Endothelial cell of umbilical vein (primary cell): ENCODE measurements at regions not wholly inside any gene's neighbourhood (a gene's known extent, or its start where the extent isn't known, plus 50 kb on each side); places are given as distances from the start of the nearest gene placed in this dataset.

ENCODE experiments used
- BruUV-seq: library from RNA; stranded (reverse); fragments of 400-500 nt; replicated peaks from 2 replicates; lab custom pipeline; 2021; lab: Mats Ljungman, UMichigan
- CTCF ChIA-PET: fragments of 300-600, 350-600 bp; sonication (Branson Sonifier 250); formaldehyde crosslinking; loops from one replicate; lab custom pipeline; 2021; ENCODE audit warnings: antibody characterized with exemption, inconsistent platforms; lab: Charles Lee
- POLR2A ChIA-PET: fragments of 300-600, 350-600 bp; sonication (Branson Sonifier 250); formaldehyde crosslinking; loops from one replicate; lab custom pipeline; 2021; ENCODE audit warnings: antibody characterized with exemption, inconsistent platforms; lab: Charles Lee
- DNase-seq: peaks from one replicate; pipeline ENCODE4 v3.0.0-alpha.2; 2011; ENCODE audit warnings: low read depth, low spot score
- FAIRE-seq: peaks from 2 replicates; lab custom pipeline; 2011; peaks lifted over from hg19 to GRCh38; lab: Jason Lieb, UNC
- H2AFZ ChIP-seq: 2 replicates; pipeline ENCODE4 v1.6.0; 2012; ENCODE audit warnings: low read depth, low read length, control low read depth, inconsistent platforms
- H3K27ac ChIP-seq: 2 replicates; pipeline ENCODE4 v1.5.1; 2011; ENCODE audit warnings: low read depth, mild to moderate bottlenecking, control low read depth, low read length, moderate library complexity; ENCODE audit not compliant: insufficient read depth
- H3K27me3 ChIP-seq, 2 experiments: 2 replicates each; pipeline versions ENCODE4 v1.6.0 to v1.6.1; 2011; ENCODE audit warnings: low read length in 2 of 2, mixed read lengths in 1 of 2; ENCODE audit not compliant: control insufficient read depth in 2 of 2, insufficient read depth in 2 of 2
- H3K36me3 ChIP-seq, 2 experiments: 2 replicates in 1 of 2; 3 replicates in 1 of 2; pipeline ENCODE4 v1.5.1; 2011; ENCODE audit warnings: low read length in 2 of 2, mild to moderate bottlenecking in 1 of 2, moderate library complexity in 1 of 2; ENCODE audit not compliant: control insufficient read depth in 2 of 2, insufficient read depth in 2 of 2; ENCODE audit errors: extremely low read depth in 1 of 2
- H3K4me1 ChIP-seq: 3 replicates; pipeline ENCODE4 v1.5.1; 2011; ENCODE audit warnings: mild to moderate bottlenecking, low read length; ENCODE audit not compliant: control insufficient read depth, insufficient read depth; ENCODE audit errors: extremely low read depth
- H3K4me2 ChIP-seq: 2 replicates; pipeline ENCODE4 v1.6.1; 2011; ENCODE audit warnings: low read length, control low read depth, mixed read lengths; ENCODE audit not compliant: insufficient read depth
- H3K4me3 ChIP-seq, 3 experiments: fragments of 200-600 bp in 1 of 3; sonication (generic), shearing (Covaris generic) in 1 of 3; replicated peaks in 1 of 3; 2 replicates each; pipeline ENCODE4 v1.5.1; 2011 to 2016; ENCODE audit warnings: control low read depth in 3 of 3, low read length in 3 of 3, mild to moderate bottlenecking in 2 of 3, inconsistent platforms in 1 of 3, low read depth in 1 of 3, moderate library complexity in 1 of 3; ENCODE audit not compliant: insufficient read depth in 1 of 3
- H3K79me2 ChIP-seq: 2 replicates; pipeline ENCODE4 v1.6.0; 2012; ENCODE audit warnings: low read length, inconsistent platforms; ENCODE audit not compliant: control insufficient read depth, insufficient read depth
- H3K9ac ChIP-seq: replicated peaks from 2 replicates; pipeline ENCODE3; 2011; ENCODE audit warnings: low read length, control low read depth; ENCODE audit not compliant: insufficient read depth; ENCODE audit errors: extremely low read depth
- H3K9me1 ChIP-seq: replicated peaks from 3 replicates; pipeline ENCODE4 v1.6.0; 2011; ENCODE audit warnings: mild to moderate bottlenecking, low read length; ENCODE audit not compliant: control insufficient read depth, insufficient read depth; ENCODE audit errors: extremely low read depth
- H3K9me3 ChIP-seq: replicated peaks from 2 replicates; pipeline ENCODE4 v1.5.1; 2012; ENCODE audit warnings: low read length, inconsistent platforms; ENCODE audit not compliant: control insufficient read depth, insufficient read depth
- H4K20me1 ChIP-seq: replicated peaks from 2 replicates; pipeline ENCODE3; 2011; ENCODE audit warnings: mild to moderate bottlenecking, low read length; ENCODE audit not compliant: control insufficient read depth, insufficient read depth; ENCODE audit errors: extremely low read depth
- CTCF ChIP-seq, 2 donors: IDR thresholded peaks; 1 replicate in 1 of 2; 2 replicates in 1 of 2; pipeline ENCODE4 v1.5.1; 2011; ENCODE audit warnings: low read length in 2 of 2, mild to moderate bottlenecking in 2 of 2, moderate library complexity in 2 of 2, control low read depth in 1 of 2, inconsistent platforms in 1 of 2, low read depth in 1 of 2; ENCODE audit not compliant: insufficient read depth in 1 of 2; ENCODE audit errors: extremely low read depth in 1 of 2
- EZH2 ChIP-seq: IDR thresholded peaks from 2 replicates; pipeline ENCODE4 v1.6.1; 2012; ENCODE audit warnings: borderline replicate concordance, low read depth, mild to moderate bottlenecking, moderate library complexity, low read length, inconsistent platforms; ENCODE audit not compliant: severe bottlenecking
- FOS ChIP-seq: IDR thresholded peaks from 2 replicates; pipeline ENCODE4 v1.6.1; 2011; ENCODE audit warnings: mild to moderate bottlenecking, low read length, moderate library complexity, borderline replicate concordance; ENCODE audit not compliant: insufficient read depth
- GATA2 ChIP-seq: IDR thresholded peaks from 2 replicates; pipeline ENCODE4 v1.7.0; 2011; ENCODE audit warnings: low read depth, mild to moderate bottlenecking, moderate library complexity, mixed read lengths, low read length; ENCODE audit not compliant: insufficient read length, insufficient read depth
- JUN ChIP-seq: IDR thresholded peaks from 2 replicates; pipeline ENCODE4 v1.6.1; 2011; ENCODE audit warnings: borderline replicate concordance, low read depth; ENCODE audit not compliant: insufficient read length, insufficient read depth
- MYC ChIP-seq: IDR thresholded peaks from one replicate; pipeline ENCODE4 v1.6.1; 2011; ENCODE audit warnings: mild to moderate bottlenecking, low read depth, low read length
- POLR2A ChIP-seq: IDR thresholded peaks from 2 replicates; pipeline ENCODE4 v1.6.1; 2012; ENCODE audit warnings: low read depth, mild to moderate bottlenecking, control low read depth, low read length
- POLR2AphosphoS5 ChIP-seq: IDR thresholded peaks from 2 replicates; pipeline ENCODE4 v1.6.1; 2012; ENCODE audit warnings: low read depth, mild to moderate bottlenecking, control low read depth, low read length, moderate library complexity; ENCODE audit not compliant: insufficient read depth
- dilution Hi-C: fragments of 300-500 bp; cut with MboI; formaldehyde crosslinking; loops from one replicate; pipeline ENCODE4 v1.15.0; 2019; ENCODE audit warnings: low sequenced_read_pairs; ENCODE audit not compliant: extremely low pct_ligation_motif_present
- intact Hi-C: fragments of 100-400 bp; cut with micrococcal nuclease; formaldehyde crosslinking; loops from one replicate; pipeline ENCODE4 v1.10.0; 2022
- TF ChIP-seq, protein P1 (sequence below): IDR thresholded peaks from 2 replicates; pipeline ENCODE4 v1.6.1; 2011; ENCODE audit not compliant: insufficient read depth, insufficient read length

DNA sequence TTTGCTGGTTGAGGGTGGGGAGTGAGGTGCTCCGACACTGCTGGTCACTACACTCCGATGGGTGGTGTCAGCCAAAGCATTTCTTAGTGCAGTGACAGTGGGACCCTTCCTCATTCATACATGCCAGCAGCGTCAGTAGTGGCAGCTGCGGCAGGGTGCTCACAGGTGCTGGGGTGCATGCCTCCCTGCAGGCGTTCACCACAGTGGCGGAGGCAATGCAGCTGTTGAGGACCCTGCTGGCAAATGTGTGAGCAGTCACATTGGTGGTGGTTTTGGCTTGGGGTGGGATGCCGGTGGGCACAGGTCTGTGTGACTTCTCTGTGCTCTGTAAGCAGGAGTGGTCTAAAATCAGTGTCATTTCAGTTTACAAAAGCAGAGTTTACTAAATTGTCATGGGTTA is 464.6 kb downstream of the FUT8 start:
- Histone ChIP-seq H3K9ac (no peak overlapping the region), H3K4me3 (no peak overlapping the region), H3K36me3 (no peaks in the 10 kb centered on the region), H3K9me1 (no peaks in the 10 kb centered on the region), H3K4me2 (no peak overlapping the region), H3K27ac (no peak overlapping the region), H3K9me3 (no peaks in the 10 kb centered on the region), H3K4me1 (peaks cover 3% of the 10 kb centered on the region), H2AFZ (no peak overlapping the region), H4K20me1 (no peaks in the 10 kb centered on the region), H3K27me3 (no peaks in the 10 kb centered on the region), H3K79me2 (no peaks in the 10 kb centered on the region)
- ChIA-PET POLR2A (no interaction called here), CTCF (no interaction called here)
- dilution Hi-C loops (no loop called here), intact Hi-C loops (no loop called here)
- no peak for DNase-seq
- no peak for TF ChIP-seq POLR2AphosphoS5
- TF ChIP-seq CTCF (IDR thresholded peaks at IDR 0.05; ENCODE audit: extremely low read depth in 1 of 2, insufficient read depth in 1 of 2, low read depth in 1 of 2, low read length in 2 of 2) = no peak
- no peak for TF ChIP-seq GATA2
- no peak for TF ChIP-seq POLR2A
- TF ChIP-seq JUN = no peak
- no peak for FAIRE-seq
- no TSS peak for BruUV-seq

- Histone ChIP-seq H4K20me1 (no peaks in the 10 kb centered on the region), H3K36me3 (no peaks in the 10 kb centered on the region), H3K27me3 (no peaks in the 10 kb centered on the region), H3K27ac (no peak overlapping the region), H3K79me2 (no peaks in the 10 kb centered on the region), H3K9me1 (no peaks in the 10 kb centered on the region), H3K9ac (no peak overlapping the region), H2AFZ (no peak overlapping the region), H3K4me3 (no peak overlapping the region), H3K9me3 (no peaks in the 10 kb centered on the region), H3K4me1 (peaks cover 3% of the 10 kb centered on the region), H3K4me2 (no peak overlapping the region)
- TF ChIP-seq FOS = no peak
- no peak for TF ChIP-seq POLR2AphosphoS5
- TF ChIP-seq MYC = no peak
- no peak for TF ChIP-seq GATA2
- TF ChIP-seq EZH2 = no peak
- no peak for TF ChIP-seq JUN
- no peak for TF ChIP-seq POLR2A
- no peak for TF ChIP-seq CTCF (IDR thresholded peaks at IDR 0.05; ENCODE audit: extremely low read depth in 1 of 2, insufficient read depth in 1 of 2, low read depth in 1 of 2, low read length in 2 of 2)
- TF ChIP-seq, protein P1, sequence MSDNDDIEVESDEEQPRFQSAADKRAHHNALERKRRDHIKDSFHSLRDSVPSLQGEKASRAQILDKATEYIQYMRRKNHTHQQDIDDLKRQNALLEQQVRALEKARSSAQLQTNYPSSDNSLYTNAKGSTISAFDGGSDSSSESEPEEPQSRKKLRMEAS = no peak
- CTCF ChIA-PET = no interaction called here
- no peak for FAIRE-seq
- POLR2A ChIA-PET = no interaction called here
- intact Hi-C loops (no loop called here), dilution Hi-C loops (no loop called here)
- DNase-seq = no peak
- BruUV-seq = no TSS peak
These were observed 465.1 kb downstream of the FUT8 start for GRCh38 chr14:65877624-65878023.
